GM06990 (cell line): ENCODE measurements at regions not wholly inside any gene's neighbourhood (a gene's known extent, or its start where the extent isn't known, plus 50 kb on each side); places are given as distances from the start of the nearest gene placed in this dataset.

Source experiments
- DNase-seq: peaks from one replicate; pipeline ENCODE4 v3.0.0-alpha.2; 2011; ENCODE audit not compliant: insufficient read length; ENCODE audit errors: extremely low read depth
- H3K27me3 ChIP-seq: replicated peaks from 2 replicates; pipeline ENCODE4 v1.6.0; 2011; ENCODE audit warnings: low read length; ENCODE audit not compliant: control insufficient read depth, insufficient read depth
- H3K36me3 ChIP-seq: 2 replicates; pipeline ENCODE4 v1.5.1; 2011; ENCODE audit warnings: low read length; ENCODE audit not compliant: control insufficient read depth, insufficient read depth
- H3K4me3 ChIP-seq: replicated peaks from 2 replicates; pipeline ENCODE4 v1.5.1; 2011; ENCODE audit warnings: low read depth, mild to moderate bottlenecking, control low read depth, low read length
- TF ChIP-seq, protein P1 (sequence below): IDR thresholded peaks from 2 replicates; pipeline ENCODE4 v1.5.1; 2011; ENCODE audit warnings: low read length, control low read depth, mild to moderate bottlenecking, inconsistent platforms; ENCODE audit not compliant: insufficient read depth, poor library complexity, severe bottlenecking

DNA sequence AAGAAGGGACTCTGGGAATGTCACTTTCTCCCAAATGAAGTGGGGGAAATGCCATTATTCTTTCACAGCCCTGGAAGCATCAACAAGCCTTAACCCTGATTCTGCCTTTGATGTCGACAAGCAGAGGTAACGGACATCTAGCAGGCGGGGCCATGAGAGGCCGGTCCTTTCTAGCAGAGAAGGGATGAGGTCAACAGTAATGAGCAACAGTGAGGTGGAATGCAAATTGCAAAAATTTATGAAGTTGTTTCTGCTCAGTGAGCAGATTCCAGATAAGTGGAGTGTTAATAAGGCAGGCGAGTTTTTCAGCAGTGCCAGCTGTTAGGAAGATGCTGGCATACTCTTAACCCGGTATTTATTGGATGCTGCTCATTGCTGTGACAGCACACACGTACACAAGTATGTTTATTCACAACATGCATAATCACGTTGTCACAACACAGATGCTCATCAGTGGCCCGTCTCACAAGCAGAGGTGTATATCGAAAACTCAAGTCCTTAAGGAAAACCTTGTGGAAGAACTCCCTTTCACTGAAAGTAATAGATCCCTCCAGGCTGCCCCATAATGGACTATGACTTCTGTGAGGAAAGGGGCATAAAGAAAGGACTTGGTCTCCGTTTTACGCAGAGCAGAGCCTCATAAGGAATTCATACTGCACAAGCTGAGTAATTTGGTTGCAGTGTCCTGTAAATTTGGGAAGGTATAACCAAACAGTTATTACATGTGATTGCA, 329.0 kb downstream of the IGSF11 start:
- no peaks in the 10 kb centered on the region for H3K27me3 ChIP-seq
- no peak overlapping the region for H3K4me3 ChIP-seq

DNA sequence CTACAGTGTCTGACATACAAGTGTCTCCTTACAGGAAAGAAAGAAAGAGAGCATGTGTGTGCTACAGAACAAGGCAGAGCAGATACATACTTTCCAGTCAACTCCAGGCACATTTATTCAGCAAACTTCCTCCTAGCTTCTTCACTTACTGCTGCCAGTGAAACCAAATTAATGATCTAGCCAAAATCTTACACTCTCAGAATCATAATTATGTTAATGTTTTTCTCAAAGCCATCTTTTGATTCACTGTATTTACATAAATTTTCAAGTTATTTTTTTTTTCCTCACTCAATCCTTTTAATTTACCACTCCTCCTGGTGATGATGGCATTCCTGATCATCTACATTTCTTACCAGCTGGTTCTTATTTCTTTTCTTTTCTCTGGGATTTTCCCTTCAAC, 326.7 kb downstream of the IGSF11 start:
- H3K27me3 ChIP-seq: no peaks in the 10 kb centered on the region
- no peak overlapping the region for H3K4me3 ChIP-seq
- TF ChIP-seq, protein P1, sequence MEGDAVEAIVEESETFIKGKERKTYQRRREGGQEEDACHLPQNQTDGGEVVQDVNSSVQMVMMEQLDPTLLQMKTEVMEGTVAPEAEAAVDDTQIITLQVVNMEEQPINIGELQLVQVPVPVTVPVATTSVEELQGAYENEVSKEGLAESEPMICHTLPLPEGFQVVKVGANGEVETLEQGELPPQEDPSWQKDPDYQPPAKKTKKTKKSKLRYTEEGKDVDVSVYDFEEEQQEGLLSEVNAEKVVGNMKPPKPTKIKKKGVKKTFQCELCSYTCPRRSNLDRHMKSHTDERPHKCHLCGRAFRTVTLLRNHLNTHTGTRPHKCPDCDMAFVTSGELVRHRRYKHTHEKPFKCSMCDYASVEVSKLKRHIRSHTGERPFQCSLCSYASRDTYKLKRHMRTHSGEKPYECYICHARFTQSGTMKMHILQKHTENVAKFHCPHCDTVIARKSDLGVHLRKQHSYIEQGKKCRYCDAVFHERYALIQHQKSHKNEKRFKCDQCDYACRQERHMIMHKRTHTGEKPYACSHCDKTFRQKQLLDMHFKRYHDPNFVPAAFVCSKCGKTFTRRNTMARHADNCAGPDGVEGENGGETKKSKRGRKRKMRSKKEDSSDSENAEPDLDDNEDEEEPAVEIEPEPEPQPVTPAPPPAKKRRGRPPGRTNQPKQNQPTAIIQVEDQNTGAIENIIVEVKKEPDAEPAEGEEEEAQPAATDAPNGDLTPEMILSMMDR: no peak
- no peak for DNase-seq
- H3K36me3 ChIP-seq: no peaks in the 10 kb centered on the region

More for the DNA sequence above, 329.0 kb downstream of the IGSF11 start:
- H3K36me3 ChIP-seq: no peaks in the 10 kb centered on the region
- TF ChIP-seq, protein P1: no peak
- no peak for DNase-seq

DNA sequence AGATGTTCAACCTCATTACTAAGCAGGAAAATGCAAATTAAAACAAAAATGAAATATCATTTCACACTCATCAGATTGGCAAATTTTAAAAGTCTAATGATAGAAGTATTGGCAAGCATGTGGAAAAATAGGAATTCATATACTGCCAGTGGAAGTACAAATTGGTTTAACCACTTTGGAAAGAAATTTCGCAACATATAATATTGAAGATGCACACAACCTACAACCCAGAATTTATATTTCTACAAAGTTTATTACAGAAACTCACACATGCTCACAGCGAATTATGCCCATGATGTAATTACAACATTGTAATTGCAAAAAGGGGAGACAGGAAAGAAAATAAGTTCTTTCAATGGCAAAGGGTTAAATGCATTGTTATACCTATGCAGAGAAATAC, 324.1 kb downstream of the IGSF11 start:
- Histone ChIP-seq H3K4me3 (no peak overlapping the region), H3K36me3 (no peaks in the 10 kb centered on the region), H3K27me3 (no peaks in the 10 kb centered on the region)
- TF ChIP-seq, protein P1: no peak
- no peak for DNase-seq

DNA sequence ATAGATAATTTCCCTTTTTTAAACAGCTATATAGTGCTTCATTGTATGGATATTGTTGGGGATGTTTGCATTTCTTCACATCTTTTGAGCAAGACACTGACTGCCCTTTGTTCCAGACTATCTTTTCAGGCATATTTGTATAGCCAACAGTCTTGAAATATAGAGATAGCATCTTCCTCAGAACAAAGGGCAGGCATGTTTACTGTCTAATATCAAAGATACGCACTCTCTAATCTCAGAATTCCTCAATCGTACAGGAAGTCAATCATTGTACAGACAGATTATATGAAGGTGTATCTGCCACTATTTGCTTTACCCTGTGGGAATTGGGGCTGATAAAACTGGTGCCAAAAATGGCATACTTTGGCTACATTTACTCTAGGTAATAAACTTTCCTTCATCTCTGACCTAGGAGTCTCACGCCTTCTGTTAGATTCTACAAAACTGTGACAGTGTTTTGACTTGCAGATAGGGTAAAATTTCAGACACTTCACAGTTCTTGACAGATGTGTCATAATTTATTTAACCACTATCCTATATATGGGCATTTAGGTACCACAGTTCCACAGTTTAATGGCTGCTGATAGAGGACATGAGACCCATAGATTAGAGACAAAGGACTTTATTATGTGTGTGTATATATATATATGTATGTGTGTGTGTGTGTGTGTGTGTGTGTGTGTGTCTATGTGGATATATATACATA, 321.0 kb downstream of the IGSF11 start:
- TF ChIP-seq, protein P1: no peak
- Histone ChIP-seq H3K4me3 (no peak overlapping the region), H3K36me3 (no peaks in the 10 kb centered on the region), H3K27me3 (no peaks in the 10 kb centered on the region)
- no peak for DNase-seq

DNA sequence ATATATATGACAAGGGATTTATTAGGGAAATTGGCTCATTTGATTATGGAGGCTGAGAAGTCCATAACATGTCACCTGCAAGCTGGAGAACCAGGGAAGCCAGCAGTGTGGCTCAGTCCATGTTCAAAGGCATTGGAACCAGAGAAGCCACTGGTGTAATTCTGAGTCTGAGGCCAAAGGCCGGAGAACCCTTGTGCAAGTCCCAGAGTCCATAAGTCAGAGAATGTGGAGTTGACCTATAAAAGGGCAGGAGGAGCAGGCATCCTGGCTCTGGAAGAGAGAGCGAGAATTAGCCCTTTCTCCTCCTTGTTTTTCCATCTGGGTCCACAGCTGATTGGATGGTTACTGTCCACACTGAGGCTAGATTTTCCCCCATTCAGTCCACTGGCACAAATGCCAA, 319.8 kb downstream of the IGSF11 start:
- H3K4me3 ChIP-seq: no peak overlapping the region
- DNase-seq: no peak
- no peaks in the 10 kb centered on the region for H3K27me3 ChIP-seq
- H3K36me3 ChIP-seq: no peaks in the 10 kb centered on the region
- TF ChIP-seq, protein P1: no peak

DNA sequence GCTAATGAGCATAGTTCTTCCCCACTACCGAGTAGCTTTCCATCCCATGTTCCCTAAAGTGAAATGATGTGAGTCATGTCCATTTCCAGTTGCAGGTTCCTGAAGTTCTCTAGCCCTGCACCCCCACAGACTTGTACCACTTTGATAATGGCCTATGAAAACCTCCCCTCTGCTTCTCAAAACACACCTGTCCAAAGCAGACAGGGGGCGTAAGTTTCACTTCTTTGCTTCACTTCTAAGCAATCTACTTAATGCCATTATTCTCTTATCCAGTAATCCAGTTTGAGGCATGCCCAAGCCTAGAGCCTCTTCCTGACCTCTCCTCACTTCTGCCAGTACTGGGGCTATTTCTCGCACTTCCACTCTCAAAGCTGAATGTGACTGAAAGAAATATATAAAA, 305.1 kb downstream of the IGSF11 start:
- no peak for DNase-seq
- Histone ChIP-seq H3K4me3 (no peak overlapping the region), H3K36me3 (no peaks in the 10 kb centered on the region), H3K27me3 (no peaks in the 10 kb centered on the region)
- TF ChIP-seq, protein P1: no peak
